ENCODE measurements at regions not wholly inside any gene's neighbourhood (a gene's known extent, or its start where the extent isn't known, plus 50 kb on each side); places are given as distances from the start of the nearest gene placed in this dataset.

DNA sequence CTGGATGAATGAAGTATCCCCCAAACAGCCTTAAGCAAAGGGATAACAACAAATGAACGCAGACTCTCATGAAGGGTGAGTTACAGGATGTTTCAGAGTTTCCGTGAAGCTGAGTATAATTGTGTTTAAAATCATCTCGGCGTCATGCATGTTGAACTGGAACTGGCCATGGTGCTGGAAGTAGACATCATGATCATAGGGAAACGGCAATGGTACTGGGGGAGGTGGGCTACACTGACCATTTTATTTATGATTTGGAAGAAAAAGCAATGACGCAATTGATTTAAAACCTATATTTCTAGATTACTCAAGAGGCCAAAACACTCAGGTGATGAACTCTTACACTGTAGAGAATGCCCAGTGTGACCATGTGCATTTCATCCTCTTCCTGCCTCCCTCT is 387.9 kb upstream of the MYT1L start:
- TF ChIP-seq, protein P1, sequence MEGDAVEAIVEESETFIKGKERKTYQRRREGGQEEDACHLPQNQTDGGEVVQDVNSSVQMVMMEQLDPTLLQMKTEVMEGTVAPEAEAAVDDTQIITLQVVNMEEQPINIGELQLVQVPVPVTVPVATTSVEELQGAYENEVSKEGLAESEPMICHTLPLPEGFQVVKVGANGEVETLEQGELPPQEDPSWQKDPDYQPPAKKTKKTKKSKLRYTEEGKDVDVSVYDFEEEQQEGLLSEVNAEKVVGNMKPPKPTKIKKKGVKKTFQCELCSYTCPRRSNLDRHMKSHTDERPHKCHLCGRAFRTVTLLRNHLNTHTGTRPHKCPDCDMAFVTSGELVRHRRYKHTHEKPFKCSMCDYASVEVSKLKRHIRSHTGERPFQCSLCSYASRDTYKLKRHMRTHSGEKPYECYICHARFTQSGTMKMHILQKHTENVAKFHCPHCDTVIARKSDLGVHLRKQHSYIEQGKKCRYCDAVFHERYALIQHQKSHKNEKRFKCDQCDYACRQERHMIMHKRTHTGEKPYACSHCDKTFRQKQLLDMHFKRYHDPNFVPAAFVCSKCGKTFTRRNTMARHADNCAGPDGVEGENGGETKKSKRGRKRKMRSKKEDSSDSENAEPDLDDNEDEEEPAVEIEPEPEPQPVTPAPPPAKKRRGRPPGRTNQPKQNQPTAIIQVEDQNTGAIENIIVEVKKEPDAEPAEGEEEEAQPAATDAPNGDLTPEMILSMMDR (IDR thresholded peaks at IDR 0.05; ENCODE audit: low read length), result no peak
- no peak for TF ChIP-seq EZH2 (IDR thresholded peaks at IDR 0.05; ENCODE audit: borderline replicate concordance, low read length)
- no peaks in the 10 kb centered on the region for H3K27me3 ChIP-seq (ENCODE audit: insufficient read depth, low read length)
- H3K4me1 ChIP-seq (ENCODE audit: insufficient read depth, low read length, severe bottlenecking), result no peaks in the 10 kb centered on the region
- no peak overlapping the region for H3K4me2 ChIP-seq (ENCODE audit: low read length)
- H3K9ac ChIP-seq (ENCODE audit: low read length), result no peak overlapping the region
- no peaks in the 10 kb centered on the region for H3F3A ChIP-seq (ENCODE audit: insufficient read depth, low read length)
- no peak overlapping the region for H3K4me3 ChIP-seq (ENCODE audit: low read depth, low read length, poor library complexity, severe bottlenecking)
- no peaks in the 10 kb centered on the region for H3K36me3 ChIP-seq (ENCODE audit: insufficient read depth, low read length)
- no peaks in the 10 kb centered on the region for H4K20me1 ChIP-seq (ENCODE audit: insufficient read depth, low read length)
- no peak overlapping the region for H3K27ac ChIP-seq (ENCODE audit: low read depth, low read length, poor library complexity, severe bottlenecking)
- H3K9me2 ChIP-seq (ENCODE audit: low read depth, low read length), result no peaks in the 10 kb centered on the region
- no peaks in the 10 kb centered on the region for H3K79me2 ChIP-seq (ENCODE audit: insufficient read depth, low read length)
- H3K9me3 ChIP-seq (ENCODE audit: low read length), result no peaks in the 10 kb centered on the region
- no peak overlapping the region for H2AFZ ChIP-seq (ENCODE audit: low read length)

DNA sequence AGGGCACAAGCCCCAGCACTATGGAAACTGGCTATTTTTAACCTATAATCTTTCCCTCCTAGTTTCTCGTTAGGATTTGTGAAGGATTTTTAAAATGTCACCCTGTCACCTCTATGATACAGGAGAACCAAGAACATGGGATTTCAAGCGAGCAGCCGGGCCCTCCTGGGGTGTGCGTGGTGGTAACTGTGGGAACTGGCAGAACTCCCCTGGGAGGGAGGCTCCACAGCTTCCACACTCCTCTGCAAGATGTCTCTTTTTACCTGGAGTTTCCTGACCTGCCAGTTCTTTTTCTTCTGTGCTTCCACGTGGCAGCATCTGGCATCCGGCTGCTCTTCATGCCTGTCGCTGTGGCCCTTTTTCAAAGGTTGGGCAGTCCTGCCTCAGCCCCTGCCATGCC is 386.3 kb upstream of the MYT1L start:
- Histone ChIP-seq H3K9me2 (ENCODE audit: low read depth, low read length) (no peaks in the 10 kb centered on the region), H3K36me3 (ENCODE audit: insufficient read depth, low read length) (no peaks in the 10 kb centered on the region), H3K4me3 (ENCODE audit: low read depth, low read length, poor library complexity, severe bottlenecking) (no peak overlapping the region), H3K27ac (ENCODE audit: low read depth, low read length, poor library complexity, severe bottlenecking) (no peak overlapping the region), H3K9ac (ENCODE audit: low read length) (no peak overlapping the region), H2AFZ (ENCODE audit: low read length) (no peak overlapping the region), H3K27me3 (ENCODE audit: insufficient read depth, low read length) (no peaks in the 10 kb centered on the region), H3K79me2 (ENCODE audit: insufficient read depth, low read length) (no peaks in the 10 kb centered on the region), H3K4me1 (ENCODE audit: insufficient read depth, low read length, severe bottlenecking) (no peaks in the 10 kb centered on the region), H4K20me1 (ENCODE audit: insufficient read depth, low read length) (no peaks in the 10 kb centered on the region), H3K4me2 (ENCODE audit: low read length) (no peak overlapping the region), H3F3A (ENCODE audit: insufficient read depth, low read length) (no peaks in the 10 kb centered on the region), H3K9me3 (ENCODE audit: low read length) (no peaks in the 10 kb centered on the region)
- TF ChIP-seq EZH2 (IDR thresholded peaks at IDR 0.05; ENCODE audit: borderline replicate concordance, low read length), result no peak
- TF ChIP-seq, protein P1 (IDR thresholded peaks at IDR 0.05; ENCODE audit: low read length), result no peak

DNA sequence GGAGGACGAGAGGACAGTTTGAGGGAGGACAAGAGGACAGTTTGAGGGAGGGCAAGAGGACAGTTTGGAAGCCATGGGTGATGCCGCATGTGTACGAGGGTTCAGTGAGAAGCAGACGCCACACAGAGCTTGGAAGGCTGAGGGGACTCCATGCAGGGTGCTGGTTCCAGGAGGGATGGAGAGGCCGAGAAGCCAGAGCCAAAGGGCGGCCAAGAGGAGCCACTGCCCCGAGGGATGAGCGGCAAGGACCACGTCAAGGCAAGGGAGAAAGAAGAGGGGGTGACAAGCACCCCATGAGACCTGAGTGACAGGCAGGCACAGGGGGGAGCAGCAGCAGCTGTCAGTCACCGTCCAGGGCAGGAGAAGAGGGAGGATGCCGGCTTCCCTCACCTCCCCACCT is 385.7 kb upstream of the MYT1L start:
- Histone ChIP-seq H2AFZ (ENCODE audit: low read length) (no peak overlapping the region), H3K27me3 (ENCODE audit: insufficient read depth, low read length) (no peaks in the 10 kb centered on the region), H3K4me3 (ENCODE audit: low read depth, low read length, poor library complexity, severe bottlenecking) (no peak overlapping the region), H3K4me1 (ENCODE audit: insufficient read depth, low read length, severe bottlenecking) (no peaks in the 10 kb centered on the region), H3K9ac (ENCODE audit: low read length) (no peak overlapping the region), H3F3A (ENCODE audit: insufficient read depth, low read length) (no peaks in the 10 kb centered on the region), H4K20me1 (ENCODE audit: insufficient read depth, low read length) (no peaks in the 10 kb centered on the region), H3K79me2 (ENCODE audit: insufficient read depth, low read length) (no peaks in the 10 kb centered on the region), H3K9me2 (ENCODE audit: low read depth, low read length) (no peaks in the 10 kb centered on the region), H3K27ac (ENCODE audit: low read depth, low read length, poor library complexity, severe bottlenecking) (no peak overlapping the region), H3K4me2 (ENCODE audit: low read length) (no peak overlapping the region), H3K36me3 (ENCODE audit: insufficient read depth, low read length) (no peaks in the 10 kb centered on the region), H3K9me3 (ENCODE audit: low read length) (no peaks in the 10 kb centered on the region)
- TF ChIP-seq EZH2 (IDR thresholded peaks at IDR 0.05; ENCODE audit: borderline replicate concordance, low read length), result no peak
- TF ChIP-seq, protein P1 (IDR thresholded peaks at IDR 0.05; ENCODE audit: low read length), result no peak
